Caki2 (cell line): ENCODE measurements at regions not wholly inside any gene's neighbourhood (a gene's known extent, or its start where the extent isn't known, plus 50 kb on each side); places are given as distances from the start of the nearest gene placed in this dataset.

Experiments used
- DNase-seq: peaks from one replicate; pipeline ENCODE4 v3.0.0-alpha.2; 2015; ENCODE audit warnings: low read depth
- in situ Hi-C: cut with HindIII; loops from 2 replicates; pipeline ENCODE4 v1.10.0; 2016; ENCODE audit warnings: low sequenced_read_pairs, low pct_unique_long_range_greater_than_20kb, mixed read lengths

DNA sequence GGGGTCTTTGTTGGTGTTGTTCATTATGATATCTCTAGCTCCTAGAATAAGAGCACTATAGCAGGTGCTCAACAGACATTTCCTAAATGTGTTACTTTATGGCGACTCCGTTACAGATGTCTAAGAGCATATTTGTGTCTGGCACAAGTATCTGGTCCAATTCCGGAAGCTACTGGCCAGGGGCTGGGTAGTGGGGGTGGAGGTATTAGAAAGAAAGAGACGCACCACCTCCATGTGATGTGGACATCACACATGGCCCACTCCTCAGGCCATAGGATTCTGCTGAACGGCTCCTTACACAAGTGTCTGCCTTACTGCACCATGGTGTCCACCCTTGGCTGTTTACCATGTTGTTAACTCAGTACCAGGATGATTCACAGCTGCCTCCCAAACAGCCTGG, 296.8 kb upstream of the MKI67 start:
- in situ Hi-C loops, result no loop called here
- DNase-seq, result no peak

DNA sequence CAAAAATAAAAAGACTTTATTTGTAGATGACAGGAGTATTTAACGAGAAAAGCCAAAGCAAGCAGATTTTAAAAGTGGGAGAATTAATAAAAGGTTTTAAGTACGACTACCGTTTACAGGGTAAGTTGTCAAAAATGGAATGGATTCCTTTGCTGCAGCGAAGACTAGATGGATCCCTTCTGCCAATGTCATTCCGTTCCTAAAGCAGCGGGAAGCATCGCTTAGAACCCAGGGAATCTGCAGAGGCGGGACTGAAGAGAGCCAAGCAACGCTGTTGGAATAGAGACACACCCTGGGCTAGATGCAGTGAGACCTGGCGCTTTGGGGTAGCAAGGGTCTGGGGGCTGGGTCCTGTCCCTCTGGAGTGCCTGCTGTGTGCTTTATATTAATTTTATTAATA, 303.1 kb upstream of the MKI67 start:
- in situ Hi-C loops, result no loop called here
- no peak for DNase-seq

DNA sequence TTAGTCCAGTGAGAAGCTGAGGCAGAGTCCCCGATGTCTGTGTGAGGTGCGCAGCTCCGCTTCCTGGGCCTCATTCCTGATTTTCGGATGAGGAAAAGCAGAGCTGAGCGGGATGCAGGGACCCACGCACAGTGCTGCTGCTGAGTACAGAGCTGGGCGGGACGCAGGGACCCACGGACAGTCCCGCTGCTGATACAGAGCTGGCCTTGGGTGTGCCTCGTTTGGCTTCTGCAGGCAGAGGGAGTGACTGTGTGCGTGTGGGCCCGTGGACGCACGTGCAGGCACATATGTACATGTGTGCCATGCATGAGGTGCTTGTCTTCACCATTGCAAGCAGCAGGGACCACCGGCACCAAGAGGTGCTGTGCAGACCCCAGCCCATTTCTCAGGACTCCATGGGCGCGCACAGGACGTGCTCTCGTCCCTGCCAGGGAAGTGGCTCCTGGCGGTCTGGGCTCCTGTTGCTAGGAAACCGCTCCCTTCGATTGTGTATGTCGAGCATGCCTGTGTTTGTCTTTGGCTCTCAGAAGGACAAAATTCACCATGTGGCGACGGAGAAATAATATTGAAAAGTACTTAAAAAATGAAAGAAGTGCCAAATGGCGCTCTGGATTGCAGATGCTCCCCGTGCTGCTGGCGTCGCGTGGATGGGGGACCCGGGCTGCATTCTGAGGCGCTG, 303.8 kb upstream of the MKI67 start:
- in situ Hi-C loops, result no loop called here
- no peak for DNase-seq

DNA sequence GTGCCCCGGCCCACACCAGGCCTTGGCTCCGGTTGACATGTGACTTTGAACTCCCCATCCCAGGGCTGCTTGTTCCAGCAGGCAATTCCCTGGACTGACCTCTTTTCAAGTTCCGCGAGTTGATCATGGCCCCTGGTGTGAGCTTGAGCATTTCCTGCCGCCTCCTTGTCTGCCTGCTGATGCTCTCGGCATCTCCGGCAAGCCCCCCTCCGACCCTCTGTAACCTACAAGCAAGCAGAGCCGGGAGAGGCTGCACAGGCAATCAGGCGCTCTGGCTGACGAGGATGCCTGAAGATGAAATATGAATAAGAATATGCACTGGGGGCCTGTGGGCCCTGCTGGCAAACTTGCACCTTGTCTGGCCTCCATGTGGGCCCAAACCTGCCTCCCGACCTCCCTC, 304.9 kb upstream of the MKI67 start:
- DNase-seq, result no peak
- in situ Hi-C loops, result no loop called here

DNA sequence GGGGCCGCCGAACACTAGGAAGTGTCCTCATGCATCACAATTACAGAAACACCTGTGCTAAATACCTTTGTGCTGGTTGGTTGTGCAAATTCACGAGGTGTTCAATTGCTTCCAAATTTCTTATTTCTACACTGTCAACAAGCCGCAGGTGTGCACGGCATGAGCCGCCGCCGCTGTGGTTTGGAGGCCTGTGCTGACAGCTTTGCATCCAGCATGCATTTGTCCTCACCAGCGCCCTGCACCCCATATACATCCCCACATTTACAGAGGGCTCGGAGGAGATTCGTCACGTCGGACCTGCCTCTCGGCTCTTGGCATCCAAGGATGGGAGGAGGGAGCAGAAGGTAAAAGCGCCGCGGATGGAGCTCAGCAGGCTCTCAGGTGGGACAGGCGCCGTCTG, 305.3 kb upstream of the MKI67 start:
- in situ Hi-C loops, result no loop called here
- no peak for DNase-seq

DNA sequence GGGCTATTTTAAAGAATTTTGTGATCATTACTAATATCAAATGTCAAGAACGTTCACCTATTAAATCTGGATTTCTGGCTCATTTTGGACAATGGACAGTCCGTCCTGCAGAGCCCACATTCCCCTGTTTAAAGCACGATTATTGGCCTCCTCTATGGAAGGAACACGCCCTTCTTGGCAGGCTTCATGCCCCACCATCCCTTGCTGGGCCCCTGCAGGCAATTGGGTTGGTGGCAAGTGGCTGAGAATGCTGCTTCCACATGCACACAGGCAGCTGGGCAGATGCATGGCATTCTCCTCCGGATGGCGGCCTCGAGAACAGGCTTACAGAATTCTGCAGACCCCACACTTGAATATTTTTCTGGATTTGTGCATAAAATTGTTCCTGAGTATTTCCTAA, 305.8 kb upstream of the MKI67 start:
- no peak for DNase-seq
- in situ Hi-C loops, result no loop called here

DNA sequence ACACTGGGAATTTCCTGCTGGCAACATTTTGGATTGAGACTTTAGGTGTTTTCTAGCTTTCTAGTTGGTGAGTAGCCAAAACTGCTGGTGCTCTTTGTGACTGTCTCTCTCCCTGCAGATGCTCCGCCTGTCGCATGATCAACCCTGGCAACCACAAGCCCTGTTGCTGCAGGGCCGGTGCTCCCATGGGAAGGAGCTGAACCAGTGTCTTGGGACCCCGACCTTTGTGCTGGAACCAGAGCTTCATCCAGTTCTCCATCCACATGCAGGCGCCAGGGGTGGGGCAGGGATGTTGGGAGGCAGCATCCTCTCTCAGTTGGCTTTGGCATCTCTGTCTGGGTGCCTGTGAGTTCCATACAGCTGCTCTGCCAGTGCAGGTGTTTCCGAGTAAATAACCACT, 306.2 kb upstream of the MKI67 start:
- in situ Hi-C loops, result no loop called here
- DNase-seq, result no peak

DNA sequence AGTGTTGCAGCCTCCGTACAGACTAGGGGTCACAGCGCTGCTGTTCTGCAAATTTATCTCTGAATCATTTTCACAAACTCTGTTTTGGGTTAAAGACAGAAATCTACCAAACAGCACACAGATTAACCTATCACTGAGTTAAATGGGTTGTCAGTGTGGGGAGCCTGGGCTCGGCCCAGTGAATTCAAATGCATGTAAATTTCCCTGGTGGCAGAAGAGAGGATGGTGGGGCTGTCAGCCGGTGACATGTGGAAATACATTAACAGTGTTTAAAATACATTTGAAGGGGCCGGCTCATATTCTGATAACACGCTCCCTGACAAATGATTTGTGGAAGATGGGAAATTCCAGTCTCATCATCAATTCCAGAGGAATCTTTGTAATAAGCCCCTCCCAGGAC, 309.6 kb upstream of the MKI67 start:
- in situ Hi-C loops, result no loop called here

DNA sequence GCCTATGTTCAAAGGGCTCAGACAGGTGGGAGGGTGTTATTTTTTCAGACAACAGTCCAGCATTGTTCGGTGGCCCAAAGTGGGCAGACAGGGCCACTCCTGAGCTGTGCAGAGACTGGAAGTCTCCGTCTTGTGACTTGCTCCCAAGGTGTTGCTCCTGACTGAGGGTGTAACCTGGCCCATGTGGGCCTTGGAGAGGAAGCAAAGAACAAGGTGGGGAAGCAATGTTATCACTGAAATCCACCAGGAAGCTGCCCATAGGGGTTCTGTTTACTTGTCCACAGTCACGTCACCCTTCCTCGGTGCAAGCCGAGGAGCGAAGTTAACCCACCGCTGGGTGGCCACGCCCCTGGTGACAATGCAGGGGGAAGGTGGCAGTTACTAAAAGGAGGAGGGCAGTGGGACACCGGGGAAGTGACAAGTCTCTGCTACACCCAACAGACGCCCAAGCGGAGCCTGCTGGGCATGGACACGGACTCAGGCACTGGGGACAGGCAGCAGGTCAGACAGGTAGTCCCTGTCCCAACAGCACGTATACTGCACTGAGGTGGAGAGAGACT, 311.6 kb upstream of the MKI67 start:
- DNase-seq, result no peak
- in situ Hi-C loops, result no loop called here

More for the DNA sequence above, 309.6 kb upstream of the MKI67 start:
- no peak for DNase-seq

DNA sequence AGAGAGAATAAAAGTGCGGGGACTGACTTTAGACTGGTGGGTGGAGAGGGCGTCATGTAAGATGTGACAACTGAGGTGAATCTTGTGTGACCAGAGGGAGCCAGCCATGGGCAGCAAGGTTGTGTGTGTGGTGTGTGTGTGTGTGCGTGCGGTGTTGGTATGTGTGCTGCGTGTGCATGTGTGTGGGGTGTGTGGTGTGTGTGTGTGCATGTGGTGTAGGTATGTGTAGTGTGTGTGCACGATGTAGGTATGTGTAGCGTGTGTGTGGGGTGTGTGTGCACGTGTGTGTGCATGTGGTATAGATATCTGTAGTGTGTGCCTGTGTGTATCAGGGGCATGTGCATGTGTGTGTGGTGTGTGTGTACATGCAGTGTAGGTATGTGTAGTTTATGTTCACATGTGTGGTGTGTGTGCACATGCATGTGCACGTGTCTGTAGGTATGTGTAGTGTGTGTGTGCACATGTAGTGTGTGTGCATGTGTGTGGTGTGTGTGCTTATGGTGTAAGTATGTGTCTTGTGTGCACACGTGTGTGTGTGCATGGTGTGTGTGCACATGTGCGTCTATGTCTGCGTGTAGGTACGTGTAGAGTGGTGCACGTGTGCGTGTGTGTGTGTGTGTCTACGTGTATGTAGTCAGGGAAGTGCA, 312.3 kb upstream of the MKI67 start:
- DNase-seq, result no peak

DNA sequence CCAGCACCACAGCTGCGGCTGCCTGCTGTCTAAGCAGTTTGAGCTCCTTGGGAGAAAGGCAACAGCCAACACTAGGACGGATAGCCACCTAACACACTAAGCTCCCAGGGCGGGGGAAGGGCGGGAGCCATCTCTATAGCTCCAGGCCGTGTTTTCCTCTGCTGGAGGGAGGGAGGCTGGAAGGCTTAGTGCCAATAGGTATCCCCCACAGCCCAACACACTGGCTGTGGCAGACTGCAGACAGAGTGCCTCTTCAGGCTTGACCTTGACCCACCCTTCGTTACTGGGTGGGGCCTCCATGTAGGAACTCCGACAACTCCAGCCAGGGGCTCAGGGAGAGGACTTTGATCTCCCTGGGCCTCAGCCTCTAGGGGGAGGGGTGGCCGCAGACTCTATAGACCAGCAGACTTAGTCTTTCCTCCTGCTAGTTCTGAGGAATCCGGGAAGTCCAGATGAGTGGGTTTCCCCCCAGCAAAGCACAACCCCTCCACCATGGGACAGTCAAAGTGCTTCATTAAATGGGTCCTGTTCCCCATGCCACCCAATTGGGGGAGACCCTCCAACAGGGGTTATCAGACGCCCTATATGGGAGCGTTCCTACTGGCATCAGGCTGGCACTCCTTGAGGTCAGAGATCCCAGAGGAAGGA, 314.4 kb upstream of the MKI67 start:
- DNase-seq, result no peak
- in situ Hi-C loops, result no loop called here

More for the DNA sequence above, 312.3 kb upstream of the MKI67 start:
- in situ Hi-C loops, result no loop called here

DNA sequence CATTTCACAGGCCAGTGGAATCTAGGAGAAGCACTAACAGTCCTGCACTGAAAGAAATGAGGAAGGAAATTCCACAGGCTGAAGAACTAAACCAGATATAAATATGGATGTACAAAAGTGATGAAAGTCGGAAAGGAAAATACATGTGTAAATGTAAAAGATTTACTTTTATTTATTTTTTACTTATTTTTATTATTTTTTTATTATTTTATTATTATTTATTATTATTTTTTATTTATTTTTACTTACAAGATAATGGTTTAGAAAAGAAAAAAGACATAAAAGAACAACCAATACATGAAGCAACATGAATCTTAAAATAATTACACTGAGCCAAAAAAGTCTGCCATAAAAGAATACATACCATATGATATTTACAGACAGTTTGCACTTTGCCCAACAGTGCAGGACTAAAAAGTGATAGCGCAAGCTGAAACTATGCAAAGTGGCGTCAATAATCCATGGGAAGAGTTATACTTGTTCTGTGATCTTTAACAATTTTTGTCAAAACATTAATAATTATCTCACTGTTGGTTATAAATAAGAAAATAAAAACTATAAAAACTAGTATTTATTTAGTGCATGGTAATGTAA, 317.8 kb upstream of the MKI67 start:
- in situ Hi-C loops, result no loop called here
- no peak for DNase-seq

DNA sequence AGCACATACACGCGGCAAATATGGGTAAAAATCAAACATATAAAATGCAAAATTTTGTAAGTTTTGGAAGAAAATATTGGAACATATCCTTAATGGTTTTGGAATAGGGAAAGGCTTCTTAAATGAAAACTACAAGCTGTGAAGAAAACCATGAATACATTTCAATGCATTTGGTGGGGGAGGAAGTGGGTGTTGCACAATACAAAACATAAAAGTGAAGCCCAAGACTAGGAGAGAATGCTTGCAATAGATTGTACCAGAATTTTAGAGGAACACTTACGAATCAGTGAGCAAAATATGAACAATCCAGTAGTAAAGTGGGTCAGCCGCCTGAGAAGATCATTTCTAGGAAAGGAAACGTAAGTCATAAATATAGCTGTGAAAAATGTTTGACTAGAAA, 322.6 kb upstream of the MKI67 start:
- DNase-seq, result no peak
- in situ Hi-C loops, result no loop called here

DNA sequence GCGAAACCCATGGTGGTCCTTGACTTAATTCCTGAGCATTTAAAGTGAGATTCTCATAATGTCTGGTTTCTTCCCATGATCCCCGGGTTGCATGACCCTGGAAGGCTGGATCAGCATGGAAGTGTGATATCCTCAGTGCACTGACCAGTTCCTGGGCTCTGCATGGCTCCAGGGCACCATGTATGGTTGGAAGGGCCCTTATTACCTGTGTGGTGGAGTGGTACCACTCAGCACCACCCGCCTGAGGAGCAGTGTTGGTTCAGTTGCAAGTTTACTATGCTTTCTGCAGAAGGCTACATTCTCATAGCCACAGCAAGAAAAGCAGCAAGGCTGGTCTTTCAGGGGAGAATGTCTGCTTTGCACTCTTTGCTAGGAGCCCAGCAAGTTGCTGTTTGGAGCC, 325.7 kb upstream of the MKI67 start:
- in situ Hi-C loops, result no loop called here
- DNase-seq, result no peak

DNA sequence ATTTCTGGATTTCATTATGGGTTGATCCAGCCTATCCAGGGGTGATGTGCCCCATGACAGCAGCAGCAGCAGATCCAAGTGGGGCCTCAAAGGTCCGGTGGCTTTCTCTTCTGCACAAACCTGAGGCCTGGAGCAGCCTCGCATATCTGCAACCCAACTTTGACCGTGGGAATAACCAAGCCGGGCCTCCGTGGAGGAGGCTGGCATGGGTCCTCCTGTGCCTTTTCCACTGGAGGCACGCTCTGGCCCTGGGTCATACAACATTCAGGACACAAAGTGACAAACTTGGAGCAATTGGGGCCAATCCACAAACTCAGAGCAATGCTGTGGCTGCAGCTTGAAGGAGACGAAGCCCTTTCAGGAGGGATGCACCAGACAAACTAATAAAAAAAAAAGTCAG, 330.0 kb upstream of the MKI67 start:
- DNase-seq, result no peak
- in situ Hi-C loops, result no loop called here

DNA sequence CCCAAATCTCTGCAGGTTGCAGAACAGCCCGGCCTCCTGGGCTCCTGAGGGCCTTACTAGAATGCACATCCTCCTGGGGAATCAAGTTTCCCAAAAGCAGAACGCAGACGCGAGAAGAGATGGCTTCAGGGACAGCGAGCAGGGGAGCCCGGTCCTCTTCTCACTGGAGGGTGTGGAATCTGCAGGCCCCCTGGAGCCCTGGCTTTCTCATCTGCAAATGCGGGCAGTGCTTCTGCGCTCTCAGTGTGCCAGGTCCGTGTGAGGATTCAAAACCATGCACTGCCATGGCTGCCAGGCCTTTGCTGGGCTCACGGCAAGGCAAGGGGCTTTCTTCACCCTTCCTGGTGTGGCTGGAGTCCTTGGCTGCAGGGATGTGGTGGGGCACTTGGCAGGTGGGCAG, 330.9 kb upstream of the MKI67 start:
- DNase-seq, result no peak
- in situ Hi-C loops, result no loop called here

DNA sequence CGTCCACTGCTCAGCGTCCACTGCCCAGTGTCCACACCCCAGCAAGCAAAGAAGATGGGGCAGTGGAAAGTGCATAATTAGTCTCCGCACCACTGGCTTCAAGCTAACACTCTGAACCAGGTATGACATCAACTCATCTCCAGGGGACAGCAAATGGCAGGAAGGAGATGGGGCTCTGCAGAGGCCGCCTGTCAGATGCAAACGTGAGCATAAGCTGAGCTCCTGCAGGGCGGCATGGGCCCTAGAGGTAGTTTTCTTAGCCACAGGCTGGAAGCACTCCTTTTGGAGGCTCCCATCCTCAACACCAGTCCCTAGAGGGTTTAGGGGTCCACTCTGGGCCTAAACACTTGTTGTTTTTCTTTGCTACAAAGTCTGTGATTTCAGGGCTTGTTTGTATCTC, 335.8 kb upstream of the MKI67 start:
- in situ Hi-C loops, result no loop called here
- no peak for DNase-seq

DNA sequence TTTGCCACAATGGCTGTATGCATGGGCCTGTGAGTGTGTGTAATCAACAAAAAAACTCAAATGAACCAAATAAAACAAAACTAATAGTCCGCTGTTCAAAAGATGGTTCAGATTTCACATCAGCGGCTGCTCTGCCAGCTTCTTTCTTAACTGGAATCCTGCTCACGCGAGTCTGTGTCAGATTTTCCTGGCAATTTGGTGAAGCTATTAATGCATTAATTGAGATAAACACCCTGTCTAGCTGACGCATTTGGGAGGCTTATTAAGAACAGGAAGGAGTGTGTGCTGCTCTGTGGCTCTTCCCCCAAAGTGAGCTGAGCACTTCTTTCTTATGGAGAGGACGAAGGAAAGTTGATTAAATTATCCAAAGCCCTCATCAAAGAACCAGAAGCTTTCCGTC, 336.6 kb upstream of the MKI67 start:
- in situ Hi-C loops, result no loop called here
- no peak for DNase-seq
